WI38 (cell line): ENCODE measurements at regions not wholly inside any gene's neighbourhood (a gene's known extent, or its start where the extent isn't known, plus 50 kb on each side); places are given as distances from the start of the nearest gene placed in this dataset.

Experiments used
- H3K4me3 ChIP-seq: 2 replicates; pipeline ENCODE4 v1.5.1; 2011; ENCODE audit warnings: low read depth, mild to moderate bottlenecking, control low read depth, low read length
- TF ChIP-seq, protein P1 (sequence below): IDR thresholded peaks from 2 replicates; pipeline ENCODE4 v1.5.1; 2012; ENCODE audit warnings: low read depth, mild to moderate bottlenecking, control low read depth, low read length

DNA sequence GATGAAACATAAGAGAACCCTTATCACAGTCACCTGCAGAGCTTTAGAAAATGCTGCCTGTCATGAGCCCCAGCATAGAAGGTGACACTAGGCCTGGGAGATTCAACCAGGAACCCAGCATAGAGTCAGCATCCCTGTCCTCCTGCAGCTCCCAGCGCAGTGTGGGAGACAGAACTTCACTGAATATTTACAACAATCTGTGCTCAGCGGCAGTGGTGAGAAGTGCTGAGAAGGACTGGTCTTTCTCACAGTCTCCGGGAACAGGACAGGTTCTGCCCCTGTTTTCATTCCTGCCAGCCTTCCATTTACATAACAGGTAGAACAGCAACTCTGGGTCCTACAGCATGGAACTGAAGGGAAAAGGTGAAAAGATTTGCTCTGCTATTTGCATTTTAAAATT lies 83.5 kb upstream of the GADD45A start:
- TF ChIP-seq, protein P1, sequence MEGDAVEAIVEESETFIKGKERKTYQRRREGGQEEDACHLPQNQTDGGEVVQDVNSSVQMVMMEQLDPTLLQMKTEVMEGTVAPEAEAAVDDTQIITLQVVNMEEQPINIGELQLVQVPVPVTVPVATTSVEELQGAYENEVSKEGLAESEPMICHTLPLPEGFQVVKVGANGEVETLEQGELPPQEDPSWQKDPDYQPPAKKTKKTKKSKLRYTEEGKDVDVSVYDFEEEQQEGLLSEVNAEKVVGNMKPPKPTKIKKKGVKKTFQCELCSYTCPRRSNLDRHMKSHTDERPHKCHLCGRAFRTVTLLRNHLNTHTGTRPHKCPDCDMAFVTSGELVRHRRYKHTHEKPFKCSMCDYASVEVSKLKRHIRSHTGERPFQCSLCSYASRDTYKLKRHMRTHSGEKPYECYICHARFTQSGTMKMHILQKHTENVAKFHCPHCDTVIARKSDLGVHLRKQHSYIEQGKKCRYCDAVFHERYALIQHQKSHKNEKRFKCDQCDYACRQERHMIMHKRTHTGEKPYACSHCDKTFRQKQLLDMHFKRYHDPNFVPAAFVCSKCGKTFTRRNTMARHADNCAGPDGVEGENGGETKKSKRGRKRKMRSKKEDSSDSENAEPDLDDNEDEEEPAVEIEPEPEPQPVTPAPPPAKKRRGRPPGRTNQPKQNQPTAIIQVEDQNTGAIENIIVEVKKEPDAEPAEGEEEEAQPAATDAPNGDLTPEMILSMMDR, result no peak
- no peak overlapping the region for H3K4me3 ChIP-seq

DNA sequence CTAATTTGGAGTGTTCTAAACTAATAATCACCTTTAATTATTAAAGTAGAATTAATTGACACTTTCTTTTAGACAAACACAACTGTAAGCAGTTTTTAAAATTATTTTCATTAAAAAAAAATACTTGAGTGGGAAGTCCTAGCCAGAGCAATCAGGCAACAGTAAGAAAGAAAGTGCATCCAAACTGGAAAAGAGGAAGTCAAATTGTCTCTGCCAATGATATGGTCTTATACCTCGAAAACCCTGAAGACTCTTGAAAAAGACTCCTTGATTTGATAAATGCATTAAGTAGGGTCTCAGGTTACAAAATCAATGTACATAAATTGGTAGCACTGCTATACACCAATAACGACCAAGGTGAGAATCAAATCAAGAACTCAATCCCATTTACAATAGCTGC lies 83.0 kb upstream of the GADD45A start:
- no peak overlapping the region for H3K4me3 ChIP-seq
- TF ChIP-seq, protein P1, result no peak

DNA sequence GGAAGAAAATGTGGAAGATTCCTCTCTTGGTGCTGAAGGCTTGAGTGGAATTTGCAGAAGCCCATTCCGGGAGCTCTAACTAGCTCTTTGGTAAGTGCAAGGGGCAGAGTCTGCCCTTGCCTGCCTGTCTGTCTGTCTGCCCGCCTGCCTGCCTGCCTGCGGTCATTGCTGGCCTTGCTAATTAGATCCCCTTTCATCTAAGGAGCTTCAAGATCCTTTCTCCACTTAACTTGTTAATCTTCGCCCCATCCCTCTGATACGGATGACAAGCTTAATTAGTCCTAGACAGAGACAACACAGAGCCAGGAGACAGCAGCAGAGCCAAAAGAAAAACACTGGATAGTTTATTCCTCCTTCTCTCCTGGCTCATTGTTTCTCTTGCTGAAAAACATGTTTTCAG lies 80.2 kb upstream of the GADD45A start:
- H3K4me3 ChIP-seq, result no peak overlapping the region
- TF ChIP-seq, protein P1, result no peak

DNA sequence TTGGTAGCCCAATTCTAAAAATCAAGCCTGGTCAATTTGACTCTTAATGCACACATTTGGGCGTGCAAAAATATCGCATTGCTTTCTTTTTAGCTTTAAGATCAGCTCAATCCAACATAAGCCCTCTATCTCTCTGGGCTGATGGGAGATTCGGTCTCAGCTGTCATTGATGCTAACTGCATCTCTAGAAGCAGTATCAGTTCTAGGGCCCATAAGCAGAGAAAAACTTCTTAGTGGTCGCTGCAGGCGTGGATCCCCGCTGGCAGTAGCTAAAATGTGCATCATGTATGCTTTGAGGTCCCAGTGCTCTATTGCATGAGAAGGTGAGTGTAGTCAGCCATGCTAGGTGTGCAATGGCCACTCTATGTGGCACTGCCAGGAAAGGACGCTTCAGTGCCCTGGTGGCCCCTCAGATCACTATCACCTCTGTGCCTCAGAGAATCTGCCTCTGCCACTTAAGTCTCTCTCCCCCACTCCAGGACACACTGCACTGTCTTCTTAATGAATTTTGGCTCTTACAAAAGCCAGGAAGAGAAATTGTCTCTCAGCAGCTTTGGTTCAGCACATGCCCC lies 79.7 kb upstream of the GADD45A start:
- H3K4me3 ChIP-seq, result no peak overlapping the region

DNA sequence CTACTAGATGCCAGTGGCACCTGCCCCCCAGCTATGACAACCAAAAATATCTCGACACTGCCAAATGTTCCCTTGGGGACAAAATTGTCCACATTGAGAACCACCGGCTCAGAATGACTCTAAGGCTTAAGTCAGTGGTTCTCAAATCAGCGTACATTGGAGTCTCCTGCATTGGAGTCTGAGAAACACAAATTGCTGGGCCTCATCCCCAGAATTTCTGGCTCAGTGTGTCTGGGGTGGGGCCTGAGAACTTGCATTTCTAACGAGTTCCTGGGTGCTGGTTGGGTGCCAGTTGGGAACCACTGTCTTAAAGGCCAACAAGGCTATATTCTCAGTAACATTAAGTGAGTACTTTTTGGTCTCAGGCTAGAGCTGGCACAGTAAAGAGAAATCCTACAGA lies 77.7 kb upstream of the GADD45A start:
- TF ChIP-seq, protein P1, result no peak
- no peak overlapping the region for H3K4me3 ChIP-seq

More for the DNA sequence above, 79.7 kb upstream of the GADD45A start:
- TF ChIP-seq, protein P1, result no peak

DNA sequence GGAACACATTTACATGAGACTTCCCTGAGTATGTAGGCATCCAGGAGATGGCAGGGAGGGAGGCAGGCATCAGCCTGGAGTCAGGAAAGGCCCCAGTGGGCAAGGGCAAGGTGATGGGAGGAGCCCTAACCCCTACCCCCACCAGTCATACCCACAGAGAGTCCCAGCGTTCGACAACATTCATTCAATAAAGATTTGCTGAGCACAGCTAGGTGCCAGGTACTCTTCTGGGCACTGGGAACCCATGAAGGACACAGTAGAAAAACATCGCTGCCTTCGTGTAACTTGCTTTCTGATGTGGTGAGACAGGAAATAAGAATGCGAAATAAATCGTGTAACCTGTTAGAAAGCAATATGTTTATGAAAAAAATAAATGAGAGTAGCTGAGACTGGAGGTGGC lies 77.3 kb upstream of the GADD45A start:
- TF ChIP-seq, protein P1, result no peak
- H3K4me3 ChIP-seq, result no peak overlapping the region

DNA sequence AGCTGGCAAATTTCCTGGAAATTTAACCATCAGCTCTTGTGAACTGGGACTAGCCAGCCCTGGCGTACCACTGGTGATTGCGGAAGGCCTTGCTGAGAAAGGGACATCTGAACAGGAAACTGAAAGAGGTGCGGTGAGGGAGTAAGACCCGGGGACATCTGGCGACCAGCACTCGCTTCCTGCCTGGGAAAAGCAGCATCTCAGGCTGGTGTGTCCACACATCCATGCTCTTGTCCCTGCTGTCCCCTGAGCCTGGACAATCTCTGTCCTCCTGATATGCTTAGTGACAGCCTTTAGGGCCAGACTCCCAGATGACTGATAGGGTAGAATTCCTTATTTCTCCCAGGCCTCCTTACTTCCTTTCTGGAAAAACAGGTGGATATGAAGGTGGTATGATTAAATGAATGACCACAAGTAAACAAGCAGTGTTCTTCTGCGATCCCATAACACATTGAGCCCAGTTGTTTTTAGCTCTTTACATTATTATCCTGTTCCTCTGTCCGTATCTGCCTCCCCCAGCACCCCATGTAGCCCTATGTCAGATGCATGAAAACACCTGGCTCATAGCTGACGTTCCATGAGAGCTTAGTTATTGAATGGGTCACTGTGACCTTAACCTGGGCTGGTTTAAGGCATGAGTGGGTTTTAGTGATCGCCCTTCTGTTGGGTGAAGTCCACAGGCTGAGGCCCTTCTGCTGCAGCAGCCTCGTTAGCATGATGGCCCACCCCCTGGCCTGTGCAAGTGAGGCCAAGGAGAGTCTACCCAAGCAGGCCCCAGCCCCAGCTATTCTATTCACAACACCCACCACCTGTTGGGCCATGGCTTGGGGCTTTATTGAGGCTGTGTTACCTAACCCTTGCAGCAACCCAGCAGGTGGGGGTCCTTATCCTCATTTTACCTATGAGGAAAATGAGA lies 76.1 kb upstream of the GADD45A start:
- H3K4me3 ChIP-seq, result no peak overlapping the region
- TF ChIP-seq, protein P1, result no peak
